Mucosa of rectum (tissue), 2 donors: ENCODE measurements at regions not wholly inside any gene's neighbourhood (a gene's known extent, or its start where the extent isn't known, plus 50 kb on each side); places are given as distances from the start of the nearest gene placed in this dataset.
"Not testable (repeated sequence)": the region's sequence is repeated elsewhere in the genome, so short reads cannot be mapped to it uniquely, and the experiment has no call there.

Source experiments
- H3K27ac ChIP-seq, 2 donors: one replicate each; pipeline ENCODE4 v1.7.0; 2013; ENCODE audit warnings: inconsistent platforms in 2 of 2, low read depth in 2 of 2, low read length in 2 of 2
- H3K27me3 ChIP-seq, 2 donors: one replicate each; pipeline ENCODE4 v1.7.0; 2013; ENCODE audit warnings: low read length in 2 of 2; ENCODE audit not compliant: control insufficient read depth in 2 of 2, insufficient read depth in 2 of 2
- H3K36me3 ChIP-seq, 2 donors: one replicate each; pipeline ENCODE4 v1.7.0; 2013; ENCODE audit warnings: low read length in 2 of 2; ENCODE audit not compliant: control insufficient read depth in 2 of 2, insufficient read depth in 2 of 2
- H3K4me1 ChIP-seq, 2 donors: one replicate each; pipeline ENCODE4 v1.7.0; 2013; ENCODE audit warnings: low read length in 2 of 2, mild to moderate bottlenecking in 1 of 2; ENCODE audit not compliant: control insufficient read depth in 2 of 2, insufficient read depth in 2 of 2
- H3K4me3 ChIP-seq, 2 donors: one replicate each; pipeline ENCODE4 v1.7.0; 2013; ENCODE audit warnings: low read length in 2 of 2
- H3K9ac ChIP-seq, 2 donors: one replicate each; pipeline ENCODE4 v1.7.0; 2013; ENCODE audit warnings: low read length in 2 of 2, low read depth in 1 of 2, mild to moderate bottlenecking in 1 of 2
- H3K9me3 ChIP-seq, 2 donors: one replicate each; pipeline ENCODE4 v1.7.0; 2013; ENCODE audit warnings: low read length in 2 of 2; ENCODE audit not compliant: control insufficient read depth in 2 of 2
- donor health status: healthy.
- donor health status: Normal muscosa, but diverticular disease.

- H3K27me3 ChIP-seq, H3K36me3 ChIP-seq, H3K9ac ChIP-seq, H3K27ac ChIP-seq, H3K4me3 ChIP-seq, H3K4me1 ChIP-seq, H3K9me3 ChIP-seq: not testable (repeated sequence)
Observed at GRCh38 chr10:53326401-53327305, 554.1 kb upstream of the MBL2 start.

DNA sequence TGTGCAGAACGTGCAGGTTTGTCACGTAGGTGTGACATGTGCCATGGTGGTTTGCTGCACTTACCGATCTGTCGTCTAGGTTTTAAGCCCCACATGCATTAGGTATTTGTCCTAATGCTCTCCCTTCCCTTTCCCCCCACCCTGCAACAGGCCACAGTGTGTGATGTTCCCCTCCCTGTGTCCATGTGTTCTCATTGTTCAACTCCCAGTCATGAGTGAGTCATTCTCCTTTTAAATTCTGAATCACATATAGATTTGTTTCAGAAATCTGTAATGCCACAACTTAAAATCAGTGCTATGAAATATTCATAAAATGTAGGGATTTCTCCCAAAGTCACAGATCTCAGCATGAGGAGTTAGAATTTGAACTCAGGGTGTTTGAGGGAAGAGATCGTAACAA, 552.5 kb upstream of the MBL2 start:
- H3K4me3 ChIP-seq: no peak overlapping the region
- no peaks in the 10 kb centered on the region for H3K36me3 ChIP-seq
- no peaks in the 10 kb centered on the region for H3K4me1 ChIP-seq
- H3K9me3 ChIP-seq: no peaks in the 10 kb centered on the region
- no peak overlapping the region for H3K27ac ChIP-seq
- no peaks in the 10 kb centered on the region for H3K27me3 ChIP-seq
- no peak overlapping the region for H3K9ac ChIP-seq

- Histone ChIP-seq H3K27me3 (no peaks in the 10 kb centered on the region), H3K36me3 (no peaks in the 10 kb centered on the region), H3K27ac (no peak overlapping the region), H3K9ac (no peak overlapping the region), H3K4me3 (no peak overlapping the region), H3K4me1 (no peaks in the 10 kb centered on the region), H3K9me3 (no peaks in the 10 kb centered on the region)
Observed at GRCh38 chr10:53315709-53316108, 543.1 kb upstream of the MBL2 start.

GRCh38 chr10:53314876-53315275, 542.3 kb upstream of the MBL2 start:
- no peaks in the 10 kb centered on the region for H3K36me3 ChIP-seq
- no peak overlapping the region for H3K4me3 ChIP-seq
- no peaks in the 10 kb centered on the region for H3K27me3 ChIP-seq
- no peak overlapping the region for H3K9ac ChIP-seq
- H3K27ac ChIP-seq: no peak overlapping the region
- no peaks in the 10 kb centered on the region for H3K9me3 ChIP-seq
- H3K4me1 ChIP-seq: no peaks in the 10 kb centered on the region

GRCh38 chr10:53298443-53298842, 525.9 kb upstream of the MBL2 start:
- Histone ChIP-seq H3K36me3 (no peaks in the 10 kb centered on the region), H3K9ac (no peak overlapping the region), H3K4me3 (no peak overlapping the region), H3K27me3 (no peaks in the 10 kb centered on the region), H3K4me1 (no peaks in the 10 kb centered on the region), H3K27ac (no peak overlapping the region), H3K9me3 (no peaks in the 10 kb centered on the region)

DNA sequence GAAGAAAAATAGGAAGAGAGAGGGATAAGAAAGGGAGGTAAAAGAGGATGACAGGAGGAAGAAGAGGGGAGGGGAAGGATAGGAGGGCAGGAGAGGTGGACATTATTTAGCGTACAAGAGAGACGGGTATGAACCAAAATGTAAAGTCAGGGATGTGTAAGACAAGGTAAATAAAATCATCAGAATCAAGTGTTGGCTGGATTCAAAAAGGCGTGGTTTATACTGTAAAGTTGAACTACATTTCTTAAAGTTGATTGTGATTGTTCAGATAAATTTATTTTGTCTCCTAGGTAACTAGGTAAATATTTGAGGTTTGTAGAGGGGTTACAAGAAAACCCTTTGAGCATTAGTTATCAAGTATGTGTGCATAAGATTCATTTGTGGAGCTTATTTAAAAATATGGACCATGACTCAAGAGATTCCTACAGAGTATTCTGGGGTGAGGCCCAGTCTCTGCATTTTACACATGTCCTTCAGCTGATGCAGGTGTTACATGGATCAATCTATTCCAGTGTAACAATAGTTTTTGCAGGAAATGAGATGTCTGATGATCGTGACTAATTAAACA, 512.1 kb upstream of the MBL2 start:
- no peak overlapping the region for H3K9ac ChIP-seq
- no peaks in the 10 kb centered on the region for H3K9me3 ChIP-seq
- H3K4me1 ChIP-seq: no peaks in the 10 kb centered on the region
- H3K4me3 ChIP-seq: no peak overlapping the region
- H3K36me3 ChIP-seq: no peaks in the 10 kb centered on the region
- H3K27ac ChIP-seq: no peak overlapping the region
- no peaks in the 10 kb centered on the region for H3K27me3 ChIP-seq

GRCh38 chr10:53276797-53277196, 504.2 kb upstream of the MBL2 start:
- no peak overlapping the region for H3K9ac ChIP-seq
- no peaks in the 10 kb centered on the region for H3K27me3 ChIP-seq
- no peaks in the 10 kb centered on the region for H3K4me1 ChIP-seq
- no peak overlapping the region for H3K4me3 ChIP-seq
- no peak overlapping the region for H3K27ac ChIP-seq
- H3K36me3 ChIP-seq: no peaks in the 10 kb centered on the region
- H3K9me3 ChIP-seq: no peaks in the 10 kb centered on the region

DNA sequence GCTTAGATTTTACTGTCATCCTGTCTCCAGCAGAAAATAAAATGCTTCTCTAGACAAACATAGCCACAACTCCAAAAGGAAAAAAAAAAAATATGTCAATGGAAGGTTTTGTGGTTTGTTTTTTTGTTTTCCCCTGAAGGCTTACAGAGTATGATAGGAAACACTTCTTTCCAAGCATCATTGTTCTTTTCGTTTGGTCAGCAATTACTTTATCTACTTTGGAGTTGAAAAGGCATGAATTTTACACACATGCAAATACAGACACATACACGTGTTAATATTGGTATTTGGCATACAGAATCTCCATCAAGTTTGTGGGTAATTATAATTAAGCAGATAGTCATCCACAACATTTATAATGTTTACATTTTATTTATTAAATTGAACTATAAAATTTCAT, 496.9 kb upstream of the MBL2 start:
- Histone ChIP-seq H3K9me3 (no peaks in the 10 kb centered on the region), H3K27me3 (no peaks in the 10 kb centered on the region), H3K4me3 (no peak overlapping the region), H3K36me3 (no peaks in the 10 kb centered on the region), H3K9ac (no peak overlapping the region), H3K4me1 (no peaks in the 10 kb centered on the region), H3K27ac (no peak overlapping the region)

DNA sequence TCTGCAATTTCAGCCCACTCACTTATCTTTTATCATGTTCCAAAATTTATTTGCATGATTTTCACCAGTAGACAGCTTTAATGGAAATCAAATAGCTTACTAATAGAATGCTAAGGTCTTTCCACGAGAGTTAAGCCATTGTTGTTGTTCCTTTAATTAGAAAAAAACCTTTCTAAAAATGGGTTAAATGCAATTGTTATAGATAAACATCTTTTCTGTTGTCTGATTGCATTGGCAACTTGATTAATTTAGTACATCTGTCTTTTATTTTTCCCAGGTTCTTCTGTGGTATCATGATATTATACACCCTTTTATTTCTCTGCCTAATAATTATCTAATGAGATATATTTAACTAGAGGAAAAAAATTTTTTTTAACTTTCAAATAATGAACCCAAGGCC, 487.6 kb upstream of the MBL2 start:
- H3K9ac ChIP-seq: no peak overlapping the region
- no peaks in the 10 kb centered on the region for H3K4me1 ChIP-seq
- no peaks in the 10 kb centered on the region for H3K9me3 ChIP-seq
- no peaks in the 10 kb centered on the region for H3K36me3 ChIP-seq
- no peaks in the 10 kb centered on the region for H3K27me3 ChIP-seq
- H3K4me3 ChIP-seq: no peak overlapping the region
- no peak overlapping the region for H3K27ac ChIP-seq

DNA sequence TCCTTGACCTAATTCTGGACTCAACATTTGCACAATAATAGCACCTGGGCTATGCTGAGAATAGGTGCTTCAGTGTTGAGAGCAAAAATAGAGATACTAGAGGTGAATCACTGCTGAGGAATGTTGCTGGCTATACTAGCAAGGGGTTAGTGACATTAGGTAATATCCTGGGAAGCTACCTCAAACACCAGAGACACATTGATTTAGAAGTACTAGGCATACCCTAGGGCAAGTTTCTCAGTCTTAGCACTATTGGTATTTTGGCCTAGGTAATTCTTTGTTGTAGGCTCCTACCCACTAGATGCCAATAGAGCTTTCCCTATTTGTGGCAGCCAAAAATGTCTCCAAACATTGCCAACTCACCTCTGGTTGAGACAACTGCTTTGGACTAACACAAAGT, 484.0 kb upstream of the MBL2 start:
- Histone ChIP-seq H3K4me1 (no peaks in the 10 kb centered on the region), H3K9me3 (no peaks in the 10 kb centered on the region), H3K4me3 (no peak overlapping the region), H3K27me3 (no peaks in the 10 kb centered on the region), H3K9ac (no peak overlapping the region), H3K27ac (no peak overlapping the region), H3K36me3 (no peaks in the 10 kb centered on the region)
